ENCODE measurements at regions not wholly inside any gene's neighbourhood (a gene's known extent, or its start where the extent isn't known, plus 50 kb on each side); places are given as distances from the start of the nearest gene placed in this dataset.

DNA sequence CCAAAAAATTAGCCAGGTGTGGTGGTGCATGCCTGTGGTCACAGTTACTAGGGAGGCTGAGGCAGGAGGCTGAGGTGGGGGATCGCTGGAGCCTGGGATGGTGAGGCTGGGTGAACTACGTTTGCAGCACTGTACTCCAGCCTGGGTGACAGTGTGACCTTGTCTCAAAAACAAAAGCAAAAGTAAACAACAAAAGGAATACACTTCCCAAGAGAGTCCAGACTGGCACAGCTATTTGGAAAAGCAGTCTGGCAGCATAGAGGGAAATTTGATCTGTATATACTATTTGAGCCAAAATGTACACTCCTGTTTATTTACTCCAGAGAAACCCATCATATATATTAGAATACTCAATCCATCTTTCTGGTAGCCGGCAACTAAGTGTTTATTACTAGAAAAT is 107.0 kb upstream of the HMCN1 start:
- TF ChIP-seq, protein P1, sequence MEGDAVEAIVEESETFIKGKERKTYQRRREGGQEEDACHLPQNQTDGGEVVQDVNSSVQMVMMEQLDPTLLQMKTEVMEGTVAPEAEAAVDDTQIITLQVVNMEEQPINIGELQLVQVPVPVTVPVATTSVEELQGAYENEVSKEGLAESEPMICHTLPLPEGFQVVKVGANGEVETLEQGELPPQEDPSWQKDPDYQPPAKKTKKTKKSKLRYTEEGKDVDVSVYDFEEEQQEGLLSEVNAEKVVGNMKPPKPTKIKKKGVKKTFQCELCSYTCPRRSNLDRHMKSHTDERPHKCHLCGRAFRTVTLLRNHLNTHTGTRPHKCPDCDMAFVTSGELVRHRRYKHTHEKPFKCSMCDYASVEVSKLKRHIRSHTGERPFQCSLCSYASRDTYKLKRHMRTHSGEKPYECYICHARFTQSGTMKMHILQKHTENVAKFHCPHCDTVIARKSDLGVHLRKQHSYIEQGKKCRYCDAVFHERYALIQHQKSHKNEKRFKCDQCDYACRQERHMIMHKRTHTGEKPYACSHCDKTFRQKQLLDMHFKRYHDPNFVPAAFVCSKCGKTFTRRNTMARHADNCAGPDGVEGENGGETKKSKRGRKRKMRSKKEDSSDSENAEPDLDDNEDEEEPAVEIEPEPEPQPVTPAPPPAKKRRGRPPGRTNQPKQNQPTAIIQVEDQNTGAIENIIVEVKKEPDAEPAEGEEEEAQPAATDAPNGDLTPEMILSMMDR (conservative IDR thresholded peaks at IDR 0.05; ENCODE audit: low read depth, low read length) = no peak
- TF ChIP-seq CHD1 (IDR thresholded peaks at IDR 0.05; ENCODE audit: low read depth, low read length) (no peak), RFX5 (IDR thresholded peaks at IDR 0.05; ENCODE audit: low read depth, low read length) (no peak)

Data from IMR-90 (cell line).